GM12878 (cell line): ENCODE measurements at regions not wholly inside any gene's neighbourhood (a gene's known extent, or its start where the extent isn't known, plus 50 kb on each side); places are given as distances from the start of the nearest gene placed in this dataset.

Experiments
- ATAC-seq: fragments of 200-7000 bp; cut with Tn5 transposase; 3 replicates; pipeline ENCODE4 v1.9.1; 2020; ENCODE audit warnings: mild to moderate bottlenecking, moderate library complexity
- BruUV-seq: library from RNA; stranded (reverse); fragments of 400-500 nt; replicated peaks from 2 replicates; lab custom pipeline; 2021; lab: Mats Ljungman, UMichigan
- CTCF ChIA-PET: fragments of 300-600 bp; sonication (Branson Sonifier 250); formaldehyde crosslinking; extraction: SDS; loops from one replicate; lab custom pipeline; 2021; ENCODE audit warnings: inconsistent platforms; lab: Yijun Ruan, JAX
- POLR2A ChIA-PET: fragments of 350-600 bp; formaldehyde crosslinking; extraction: SDS; loops from one replicate; lab custom pipeline; 2021; ENCODE audit warnings: inconsistent platforms; lab: Charles Lee
- RAD21 ChIA-PET: fragments of 300-600 bp; sonication (Branson Sonifier 250); formaldehyde crosslinking; loops from one replicate; lab custom pipeline; 2023; ENCODE audit warnings: antibody characterized with exemption; ENCODE audit not compliant: unreplicated experiment; lab: Charles Lee
- SMC1A ChIA-PET: fragments of 300-600 bp; sonication (Branson Sonifier 250); formaldehyde crosslinking; loops from one replicate; lab custom pipeline; 2023; ENCODE audit not compliant: unreplicated experiment, uncharacterized antibody; lab: Charles Lee
- DNase-seq: peaks from one replicate; pipeline ENCODE4 v3.0.0-alpha.2; 2011; ENCODE audit warnings: low read depth, low spot score
- FAIRE-seq: peaks from 3 replicates; lab custom pipeline; 2011; peaks lifted over from hg19 to GRCh38; lab: Jason Lieb, UNC
- H2AFZ ChIP-seq: 2 replicates; pipeline ENCODE4 v1.6.0; 2011; ENCODE audit warnings: low read depth, low read length, control low read depth; ENCODE audit not compliant: control insufficient read depth
- H3K27ac ChIP-seq: 2 replicates; pipeline ENCODE4 v1.5.1; 2011; ENCODE audit warnings: control low read depth; ENCODE audit not compliant: control insufficient read depth, insufficient read depth
- H3K27me3 ChIP-seq, 2 experiments: replicated peaks in 1 of 2; 2 replicates each; pipeline versions ENCODE4 v1.6.0 to v1.6.1; 2011; ENCODE audit warnings: low read length in 1 of 2; ENCODE audit not compliant: control insufficient read depth in 2 of 2, insufficient read depth in 2 of 2
- H3K36me3 ChIP-seq, 2 experiments: 2 replicates each; pipeline ENCODE4 v1.5.1; 2011; ENCODE audit warnings: low read length in 1 of 2; ENCODE audit not compliant: control insufficient read depth in 2 of 2, insufficient read depth in 2 of 2
- H3K4me1 ChIP-seq: 2 replicates; pipeline ENCODE4 v1.6.1; 2011; ENCODE audit warnings: mild to moderate bottlenecking, low read length, moderate library complexity, mixed read lengths; ENCODE audit not compliant: control insufficient read depth, insufficient read depth
- H3K4me2 ChIP-seq: 2 replicates; pipeline ENCODE4 v1.6.0; 2011; ENCODE audit warnings: control low read depth; ENCODE audit not compliant: control insufficient read depth, insufficient read depth
- H3K4me3 ChIP-seq: fragments of 200-600 bp; sonication (generic); 2 replicates; pipeline ENCODE4 v1.5.1; 2016
- H3K79me2 ChIP-seq: 2 replicates; pipeline ENCODE4 v1.6.0; 2011; ENCODE audit warnings: low read length; ENCODE audit not compliant: control insufficient read depth, insufficient read depth
- H3K9ac ChIP-seq: 2 replicates; pipeline ENCODE4 v1.8.0; 2011; ENCODE audit warnings: low read length, control low read depth, mixed read lengths; ENCODE audit not compliant: control insufficient read depth, insufficient read depth
- H3K9me3 ChIP-seq: replicated peaks from 3 replicates; pipeline ENCODE4 v1.5.1; 2011; ENCODE audit warnings: mild to moderate bottlenecking, low read length; ENCODE audit not compliant: control insufficient read depth, insufficient read depth
- H4K20me1 ChIP-seq: 2 replicates; pipeline ENCODE4 v1.6.0; 2011; ENCODE audit not compliant: control insufficient read depth, insufficient read depth
- CHD4 ChIP-seq: fragments of 200-600 bp; sonication (generic); IDR thresholded peaks from 2 replicates; pipeline ENCODE4 v1.6.1; 2016; ENCODE audit warnings: mild to moderate bottlenecking
- HSF1 ChIP-seq: fragments of 150-350 bp; IDR thresholded peaks from 2 replicates; pipeline ENCODE4 v1.6.1; 2014; ENCODE audit warnings: mild to moderate bottlenecking, low read depth, low read length
- KAT2A ChIP-seq: conservative IDR thresholded peaks from 2 replicates; pipeline ENCODE4 v1.6.1; 2011; ENCODE audit warnings: low read depth, low read length; ENCODE audit not compliant: control insufficient read depth
- LARP7 ChIP-seq: fragments of 450-650 bp; IDR thresholded peaks from 2 replicates; pipeline ENCODE4 v1.6.1; 2017; ENCODE audit warnings: mild to moderate bottlenecking
- PBX3 ChIP-seq: IDR thresholded peaks from 2 replicates; pipeline ENCODE4 v1.6.1; 2011; ENCODE audit warnings: mild to moderate bottlenecking, low read depth, low read length, moderate library complexity; ENCODE audit not compliant: insufficient replicate concordance
- RB1 ChIP-seq: fragments of 450-650 bp; formaldehyde crosslinking; IDR thresholded peaks from 2 replicates; pipeline ENCODE4 v1.6.1; 2017; ENCODE audit warnings: mild to moderate bottlenecking, borderline replicate concordance
- SREBF1 ChIP-seq: IDR thresholded peaks from 2 replicates; pipeline ENCODE4 v1.6.1; 2012; ENCODE audit warnings: mild to moderate bottlenecking, low read length
- ZBTB33 ChIP-seq: fragments of 450-650 bp; IDR thresholded peaks from 2 replicates; pipeline ENCODE4 v1.6.1; 2017; ENCODE audit warnings: mild to moderate bottlenecking
- WGBS: methylation state at CpG from one replicate; pipeline ENCODE4 v1.1.6; 2016; ENCODE audit warnings: low lambda C conversion rate; ENCODE audit not compliant: insufficient replicate concordance, insufficient coverage; ENCODE audit errors: missing lambda C conversion rate; 5-methylcytosine and 5-hydroxymethylcytosine counted together
- in situ Hi-C: fragments of 300-500 bp; cut with MboI; formaldehyde crosslinking; loops from 9 replicates; pipeline ENCODE4 v1.14.3; 2018; ENCODE audit warnings: mixed read lengths
- intact Hi-C: fragments of 100-400 bp; cut with micrococcal nuclease; formaldehyde crosslinking; loops from one replicate; pipeline ENCODE4 v1.14.2; 2022; ENCODE audit not compliant: unreplicated experiment
- TF ChIP-seq, protein P1 (sequence below): fragments of 450-650 bp; IDR thresholded peaks from 2 replicates; pipeline ENCODE4 v1.6.1; 2017; ENCODE audit warnings: low read depth, mild to moderate bottlenecking, moderate library complexity

DNA sequence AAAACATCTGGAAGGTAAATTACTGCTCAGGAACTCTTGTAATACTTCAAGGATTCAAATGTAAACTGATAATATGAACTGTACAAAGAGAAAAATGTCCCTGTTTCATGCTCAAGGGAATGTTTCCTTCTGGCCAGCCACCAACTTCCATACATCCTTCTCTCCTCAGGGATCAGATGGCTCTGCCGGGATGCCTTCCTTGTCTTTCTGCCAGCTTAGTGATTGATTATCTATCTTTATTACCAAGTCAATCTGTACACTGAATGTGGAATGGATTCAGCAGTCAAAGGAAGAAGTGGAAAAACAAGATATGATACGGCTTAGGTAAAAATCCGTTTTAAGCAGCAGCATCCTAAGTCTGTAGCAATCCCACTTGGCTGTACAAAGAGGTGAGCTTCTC lies 178.3 kb downstream of the PTN start:
- ATAC-seq (no peak), DNase-seq (no peak), FAIRE-seq (no peak)
- in situ Hi-C loops = loop anchor here (25.0 kb wide), 1 partner anchor 422 kb away; no protein-coding TSS in a partner anchor
- H3K27me3 ChIP-seq = no peaks in the 10 kb centered on the region
- H3K27ac ChIP-seq = no peak overlapping the region
- intact Hi-C loops = loop anchor here (5.0 kb wide), 1 partner anchor 427 kb away; no protein-coding TSS in a partner anchor
- no peaks in the 10 kb centered on the region for H3K4me1 ChIP-seq
- no peaks in the 10 kb centered on the region for H3K79me2 ChIP-seq
- RAD21 ChIA-PET = interaction anchor here (0.6 kb wide), 1 partner anchor 181 kb away, joined by 3 read pairs; no protein-coding TSS in a partner anchor
- 77% methylated on average over 3 of the region's 3 CpGs for WGBS
- H3K9ac ChIP-seq = no peak overlapping the region
- no peak overlapping the region for H2AFZ ChIP-seq
- no TSS peak for BruUV-seq
- no peak overlapping the region for H3K4me3 ChIP-seq
- TF ChIP-seq CHD4 = no peak
- no peaks in the 10 kb centered on the region for H3K9me3 ChIP-seq
- H3K36me3 ChIP-seq = no peaks in the 10 kb centered on the region
- SMC1A ChIA-PET = interaction anchor here (0.9 kb wide), 1 partner anchor 39 kb away, joined by 3 read pairs; no protein-coding TSS in a partner anchor
- POLR2A ChIA-PET = no interaction called here
- no peaks in the 10 kb centered on the region for H4K20me1 ChIP-seq
- H3K4me2 ChIP-seq = no peak overlapping the region
- CTCF ChIA-PET = no interaction called here

- RAD21 ChIA-PET = no interaction called here
- ATAC-seq (no peak), DNase-seq (no peak), FAIRE-seq (no peak)
- no peak overlapping the region for H3K4me2 ChIP-seq
- intact Hi-C loops = no loop called here
- no TSS peak for BruUV-seq
- SMC1A ChIA-PET = no interaction called here
- H3K4me1 ChIP-seq = no peaks in the 10 kb centered on the region
- H3K79me2 ChIP-seq = no peaks in the 10 kb centered on the region
- no peak overlapping the region for H3K4me3 ChIP-seq
- TF ChIP-seq RB1 (no peak), LARP7 (no peak), PBX3 (no peak), SREBF1 (no peak), ZBTB33 (no peak), HSF1 (no peak), KAT2A (no peak)
- TF ChIP-seq, protein P1, sequence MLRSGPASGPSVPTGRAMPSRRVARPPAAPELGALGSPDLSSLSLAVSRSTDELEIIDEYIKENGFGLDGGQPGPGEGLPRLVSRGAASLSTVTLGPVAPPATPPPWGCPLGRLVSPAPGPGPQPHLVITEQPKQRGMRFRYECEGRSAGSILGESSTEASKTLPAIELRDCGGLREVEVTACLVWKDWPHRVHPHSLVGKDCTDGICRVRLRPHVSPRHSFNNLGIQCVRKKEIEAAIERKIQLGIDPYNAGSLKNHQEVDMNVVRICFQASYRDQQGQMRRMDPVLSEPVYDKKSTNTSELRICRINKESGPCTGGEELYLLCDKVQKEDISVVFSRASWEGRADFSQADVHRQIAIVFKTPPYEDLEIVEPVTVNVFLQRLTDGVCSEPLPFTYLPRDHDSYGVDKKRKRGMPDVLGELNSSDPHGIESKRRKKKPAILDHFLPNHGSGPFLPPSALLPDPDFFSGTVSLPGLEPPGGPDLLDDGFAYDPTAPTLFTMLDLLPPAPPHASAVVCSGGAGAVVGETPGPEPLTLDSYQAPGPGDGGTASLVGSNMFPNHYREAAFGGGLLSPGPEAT = no peak
- TF ChIP-seq, all 136 proteins: peak for 0
- in situ Hi-C loops = loop anchor here (25.0 kb wide), 1 partner anchor 423 kb away; no protein-coding TSS in a partner anchor
- ChIA-PET CTCF (no interaction called here), POLR2A (no interaction called here)
- Histone ChIP-seq H3K36me3 (no peaks in the 10 kb centered on the region), H4K20me1 (no peaks in the 10 kb centered on the region), H3K9me3 (no peaks in the 10 kb centered on the region), H3K27me3 (no peaks in the 10 kb centered on the region), H2AFZ (no peak overlapping the region), H3K27ac (no peak overlapping the region), H3K9ac (no peak overlapping the region)
- WGBS = 61% methylated on average over 21 of the region's 21 CpGs
Measured at GRCh38 chr7:137164251-137164650, 179.3 kb downstream of the PTN start.
